Cardiac muscle cell (in vitro differentiated cells and primary cell): ENCODE measurements at regions not wholly inside any gene's neighbourhood (a gene's known extent, or its start where the extent isn't known, plus 50 kb on each side); places are given as distances from the start of the nearest gene placed in this dataset.
A peak's percentile ranks its signal among the peaks of the same experiment; 100 is the strongest.

Experiments
- DNase-seq, 2 donors: peaks; one replicate each; pipeline versions ENCODE4 v3.0.0 to v3.0.0-alpha.2; 2010 to 2017; ENCODE audit warnings: low read depth in 1 of 2, low spot score in 1 of 2
- H3K27ac ChIP-seq: fragments of 200-600 bp; sonication (generic); 2 replicates; pipeline ENCODE4 v1.5.1; 2016
- H3K27me3 ChIP-seq: fragments of 200-600 bp; sonication (generic); 2 replicates; pipeline ENCODE4 v1.6.0; 2016; ENCODE audit warnings: control low read depth
- H3K36me3 ChIP-seq: fragments of 200-600 bp; sonication (generic); 2 replicates; pipeline ENCODE4 v1.5.1; 2016; ENCODE audit warnings: control low read depth
- H3K4me1 ChIP-seq: fragments of 200-600 bp; sonication (generic); 2 replicates; pipeline ENCODE4 v1.8.1; 2017; ENCODE audit warnings: low read depth, mild to moderate bottlenecking, mixed run types
- H3K4me3 ChIP-seq: fragments of 200-600 bp; sonication (generic); 2 replicates; pipeline ENCODE4 v1.5.1; 2016; ENCODE audit warnings: mild to moderate bottlenecking
- H3K9me3 ChIP-seq: fragments of 200-600 bp; sonication (generic); 2 replicates; pipeline ENCODE4 v1.5.1; 2017; ENCODE audit warnings: low read depth, mild to moderate bottlenecking, control low read depth
- TF ChIP-seq, protein P1 (sequence below): IDR thresholded peaks from 2 replicates; pipeline ENCODE4 v1.5.1; 2012; ENCODE audit warnings: low read depth, mild to moderate bottlenecking, low read length

DNA sequence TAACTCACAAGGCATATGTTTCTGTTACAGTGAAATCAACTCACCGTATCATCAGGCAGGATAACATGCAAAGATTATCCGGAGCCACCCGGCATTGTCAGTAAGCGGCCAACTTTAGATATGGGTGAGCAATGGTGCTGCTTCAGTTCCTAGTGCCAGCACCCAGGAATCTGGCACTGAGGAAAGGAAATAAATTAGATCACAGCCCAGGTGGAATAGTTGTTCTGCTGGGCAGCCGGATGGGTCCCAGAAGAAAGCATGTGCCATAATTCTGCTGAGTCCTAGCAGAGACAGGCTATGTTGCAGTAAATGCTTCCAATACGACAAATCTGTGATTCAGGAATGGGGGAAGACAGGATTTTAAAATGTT lies 183.6 kb upstream of the SPTLC3 start:
- Histone ChIP-seq H3K36me3 (no peaks in the 10 kb centered on the region), H3K27ac (no peak overlapping the region), H3K4me3 (no peak overlapping the region), H3K4me1 (peaks cover 29% of the 10 kb centered on the region), H3K9me3 (no peaks in the 10 kb centered on the region), H3K27me3 (no peaks in the 10 kb centered on the region)
- TF ChIP-seq, protein P1, sequence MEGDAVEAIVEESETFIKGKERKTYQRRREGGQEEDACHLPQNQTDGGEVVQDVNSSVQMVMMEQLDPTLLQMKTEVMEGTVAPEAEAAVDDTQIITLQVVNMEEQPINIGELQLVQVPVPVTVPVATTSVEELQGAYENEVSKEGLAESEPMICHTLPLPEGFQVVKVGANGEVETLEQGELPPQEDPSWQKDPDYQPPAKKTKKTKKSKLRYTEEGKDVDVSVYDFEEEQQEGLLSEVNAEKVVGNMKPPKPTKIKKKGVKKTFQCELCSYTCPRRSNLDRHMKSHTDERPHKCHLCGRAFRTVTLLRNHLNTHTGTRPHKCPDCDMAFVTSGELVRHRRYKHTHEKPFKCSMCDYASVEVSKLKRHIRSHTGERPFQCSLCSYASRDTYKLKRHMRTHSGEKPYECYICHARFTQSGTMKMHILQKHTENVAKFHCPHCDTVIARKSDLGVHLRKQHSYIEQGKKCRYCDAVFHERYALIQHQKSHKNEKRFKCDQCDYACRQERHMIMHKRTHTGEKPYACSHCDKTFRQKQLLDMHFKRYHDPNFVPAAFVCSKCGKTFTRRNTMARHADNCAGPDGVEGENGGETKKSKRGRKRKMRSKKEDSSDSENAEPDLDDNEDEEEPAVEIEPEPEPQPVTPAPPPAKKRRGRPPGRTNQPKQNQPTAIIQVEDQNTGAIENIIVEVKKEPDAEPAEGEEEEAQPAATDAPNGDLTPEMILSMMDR, result no peak
- no peak for DNase-seq

DNA sequence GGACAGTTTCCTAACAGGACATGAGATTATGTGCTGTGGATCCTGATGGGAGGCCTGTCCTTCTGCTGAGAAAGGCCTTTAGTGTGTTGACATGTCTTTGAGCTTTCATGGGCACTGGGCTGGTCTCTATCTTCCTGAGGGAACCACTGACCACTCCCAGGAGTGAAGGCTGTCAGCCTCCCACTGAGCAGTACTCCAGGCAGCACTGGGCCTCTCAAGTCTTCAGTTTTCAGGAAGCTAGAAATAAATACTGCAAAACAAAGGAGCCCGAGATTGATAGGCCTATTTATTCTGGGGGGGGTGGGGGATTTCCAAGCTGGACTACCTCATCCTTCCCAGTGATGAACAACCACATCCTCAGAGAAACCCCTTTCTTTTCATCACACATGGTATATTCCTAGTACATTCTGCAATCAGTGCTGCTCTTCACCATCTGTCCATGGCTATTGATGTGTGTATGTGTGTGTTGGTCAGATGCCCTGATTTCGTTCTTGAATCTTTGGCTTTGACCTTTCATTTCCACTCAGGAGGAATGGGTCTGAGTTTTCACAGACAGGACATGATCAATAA lies 180.9 kb upstream of the SPTLC3 start:
- peak in 1 of 2 donors; percentile 22 for DNase-seq
- no peak overlapping the region for H3K4me3 ChIP-seq
- H3K4me1 ChIP-seq, result peaks cover 29% of the 10 kb centered on the region
- TF ChIP-seq, protein P1, result no peak
- H3K36me3 ChIP-seq, result no peaks in the 10 kb centered on the region
- H3K27ac ChIP-seq, result peak overlapping the region; percentile 45
- H3K9me3 ChIP-seq, result no peaks in the 10 kb centered on the region
- no peaks in the 10 kb centered on the region for H3K27me3 ChIP-seq

DNA sequence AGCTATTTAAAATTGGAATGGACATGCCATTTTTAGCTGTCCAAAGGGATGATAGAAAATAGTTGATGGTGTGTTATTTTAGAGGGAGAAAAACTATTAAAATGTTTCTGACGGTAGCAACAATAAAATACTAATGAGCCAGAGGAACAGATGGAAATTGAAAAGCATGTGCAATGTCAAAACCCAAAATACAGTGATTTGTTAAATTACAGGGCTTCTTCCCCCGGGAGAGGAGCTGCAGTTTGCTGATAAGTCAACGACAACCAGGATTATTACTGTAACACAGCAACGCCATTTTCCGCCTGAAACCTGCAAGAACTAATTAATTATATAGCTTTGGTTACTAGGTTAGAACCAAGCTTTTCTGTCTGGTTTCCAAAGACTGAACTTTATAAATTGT lies 179.6 kb upstream of the SPTLC3 start:
- no peak overlapping the region for H3K4me3 ChIP-seq
- H3K27me3 ChIP-seq, result no peaks in the 10 kb centered on the region
- DNase-seq, result no peak
- H3K27ac ChIP-seq, result no peak overlapping the region
- H3K9me3 ChIP-seq, result no peaks in the 10 kb centered on the region
- peaks cover 25% of the 10 kb centered on the region for H3K4me1 ChIP-seq
- H3K36me3 ChIP-seq, result no peaks in the 10 kb centered on the region
- TF ChIP-seq, protein P1, result no peak

DNA sequence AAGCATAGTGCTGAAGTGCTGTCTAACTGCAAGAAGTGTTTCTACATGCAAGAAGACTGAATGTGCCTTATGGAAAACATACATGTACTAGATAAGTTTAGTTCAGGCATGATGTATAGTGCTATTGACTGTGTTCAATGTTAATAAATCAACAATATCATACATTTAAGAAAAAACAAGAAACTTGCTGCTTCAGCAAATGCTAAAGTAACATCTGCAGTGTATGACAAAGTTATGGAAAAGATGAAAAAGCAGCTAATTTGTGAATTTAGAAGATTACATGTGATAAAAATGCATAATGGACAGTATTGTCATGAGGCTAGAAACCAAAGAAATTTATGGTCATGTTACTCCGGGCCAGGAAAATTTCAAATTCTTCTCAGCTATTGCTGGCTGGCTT lies 174.9 kb upstream of the SPTLC3 start:
- no peak for DNase-seq
- Histone ChIP-seq H3K36me3 (no peaks in the 10 kb centered on the region), H3K27ac (no peak overlapping the region), H3K4me1 (no peaks in the 10 kb centered on the region), H3K4me3 (no peak overlapping the region), H3K27me3 (no peaks in the 10 kb centered on the region), H3K9me3 (no peaks in the 10 kb centered on the region)
- TF ChIP-seq, protein P1, result no peak

DNA sequence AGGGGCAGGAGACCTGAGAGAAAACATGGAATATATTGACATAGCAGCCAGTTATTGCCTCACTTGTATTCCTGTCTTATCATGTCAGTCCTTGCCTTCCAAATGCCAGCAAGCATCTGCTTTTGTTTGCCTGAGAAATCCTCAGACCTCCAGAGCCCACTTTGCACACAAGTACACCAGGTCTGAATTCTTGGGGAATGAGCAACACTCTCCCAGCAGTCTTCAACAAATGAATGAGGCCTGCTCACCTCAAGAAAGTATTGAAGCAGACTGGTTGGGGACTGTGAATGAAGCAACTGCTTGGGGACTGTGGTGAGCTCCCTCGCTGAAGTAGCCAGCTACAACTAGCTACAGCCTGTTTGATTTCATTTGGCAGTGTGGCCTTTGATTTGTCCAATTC lies 172.8 kb upstream of the SPTLC3 start:
- Histone ChIP-seq H3K27me3 (no peaks in the 10 kb centered on the region), H3K36me3 (no peaks in the 10 kb centered on the region), H3K4me3 (no peak overlapping the region), H3K9me3 (no peaks in the 10 kb centered on the region), H3K4me1 (no peaks in the 10 kb centered on the region), H3K27ac (no peak overlapping the region)
- TF ChIP-seq, protein P1, result no peak
- DNase-seq, result no peak

DNA sequence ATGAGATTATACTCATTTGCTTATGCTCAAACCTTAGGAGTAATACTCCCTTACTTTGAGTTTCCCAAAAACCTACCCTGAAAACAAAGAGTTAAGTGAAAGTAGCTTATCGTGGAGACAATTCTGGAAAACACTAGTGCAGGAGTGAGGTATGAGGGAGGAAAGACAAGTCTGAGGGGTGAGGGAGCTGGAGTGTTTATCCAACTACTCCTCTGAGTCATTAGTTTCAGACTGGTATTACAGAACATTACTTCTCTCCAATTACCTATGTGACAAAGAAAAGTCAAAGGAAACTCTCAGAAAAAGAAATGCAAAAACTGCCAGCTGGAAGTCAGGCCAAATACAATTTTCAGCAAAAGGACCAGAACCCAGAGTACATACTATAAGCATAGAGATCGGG lies 171.1 kb upstream of the SPTLC3 start:
- TF ChIP-seq, protein P1, result no peak
- Histone ChIP-seq H3K4me1 (no peaks in the 10 kb centered on the region), H3K9me3 (no peaks in the 10 kb centered on the region), H3K4me3 (no peak overlapping the region), H3K27me3 (peaks cover 5% of the 10 kb centered on the region), H3K27ac (no peak overlapping the region), H3K36me3 (no peaks in the 10 kb centered on the region)
- DNase-seq, result no peak
